ENCODE measurements at regions not wholly inside any gene's neighbourhood (a gene's known extent, or its start where the extent isn't known, plus 50 kb on each side); places are given as distances from the start of the nearest gene placed in this dataset.

- H3K27me3 ChIP-seq (ENCODE audit: control insufficient read depth, insufficient read depth, low read length), result no peaks in the 10 kb centered on the region
- no peak for TF ChIP-seq CTCF (IDR thresholded peaks at IDR 0.05; ENCODE audit: low read depth, low read length)
- DNase-seq (ENCODE audit: low read depth, low spot score), result no peak
- H3K4me3 ChIP-seq (ENCODE audit: low read depth, low read length), result no peak overlapping the region
- ChIA-PET CTCF (interaction anchor here (0.9 kb wide), 1 partner anchor 34 kb away, joined by 3 read pairs; no protein-coding TSS in a partner anchor), POLR2A (no interaction called here)
- peaks cover 7% of the 10 kb centered on the region for H3K9me3 ChIP-seq (ENCODE audit: control insufficient read depth, insufficient read depth, low read length)
- H3K27ac ChIP-seq (ENCODE audit: low read depth, low read length), result no peak overlapping the region
Observed at GRCh38 chr2:43092520-43093179, 133.8 kb downstream of the ZFP36L2 start.

GRCh38 chr2:43090317-43090716, 136.1 kb downstream of the ZFP36L2 start:
- TF ChIP-seq CTCF (IDR thresholded peaks at IDR 0.05; ENCODE audit: low read depth, low read length), result no peak
- CTCF ChIA-PET, result interaction anchor here (0.5 to 0.7 kb wide), 2 partner anchors 139 to 146 kb away, joined by 3 read pairs; no protein-coding TSS in a partner anchor
- Histone ChIP-seq H3K27ac (ENCODE audit: low read depth, low read length) (no peak overlapping the region), H3K4me3 (ENCODE audit: low read depth, low read length) (no peak overlapping the region), H3K27me3 (ENCODE audit: control insufficient read depth, insufficient read depth, low read length) (no peaks in the 10 kb centered on the region), H3K9me3 (ENCODE audit: control insufficient read depth, insufficient read depth, low read length) (peaks cover 7% of the 10 kb centered on the region)
- POLR2A ChIA-PET, result no interaction called here
- DNase-seq (ENCODE audit: low read depth, low spot score), result no peak

GRCh38 chr2:43088143-43089073, 138.0 kb downstream of the ZFP36L2 start:
- H3K27me3 ChIP-seq (ENCODE audit: control insufficient read depth, insufficient read depth, low read length), result no peaks in the 10 kb centered on the region
- H3K27ac ChIP-seq (ENCODE audit: low read depth, low read length), result peak overlapping the region; percentile 99
- no peak for TF ChIP-seq CTCF (IDR thresholded peaks at IDR 0.05; ENCODE audit: low read depth, low read length)
- peaks cover 7% of the 10 kb centered on the region for H3K9me3 ChIP-seq (ENCODE audit: control insufficient read depth, insufficient read depth, low read length)
- CTCF ChIA-PET, result interaction anchor here (1.0 to 1.4 kb wide), 3 partner anchors 18 to 64 kb away, joined by 3 to 6 read pairs (median 3); no protein-coding TSS in a partner anchor
- no peak overlapping the region for H3K4me3 ChIP-seq (ENCODE audit: low read depth, low read length)
- DNase-seq (ENCODE audit: low read depth, low spot score), result no peak
- POLR2A ChIA-PET, result interaction anchor here (0.6 to 1.4 kb wide), 5 partner anchors 13 to 133 kb away, joined by 3 to 22 read pairs (median 3); no protein-coding TSS in a partner anchor

- ChIA-PET CTCF (no interaction called here), POLR2A (interaction anchor here (1.5 kb wide), 1 partner anchor 242 kb away, joined by 4 read pairs; no protein-coding TSS in a partner anchor)
- no peak for DNase-seq (ENCODE audit: low read depth, low spot score)
- TF ChIP-seq CTCF (IDR thresholded peaks at IDR 0.05; ENCODE audit: low read depth, low read length), result no peak
- Histone ChIP-seq H3K27ac (ENCODE audit: low read depth, low read length) (peak overlapping the region; percentile 99), H3K4me3 (ENCODE audit: low read depth, low read length) (no peak overlapping the region), H3K27me3 (ENCODE audit: control insufficient read depth, insufficient read depth, low read length) (no peaks in the 10 kb centered on the region), H3K9me3 (ENCODE audit: control insufficient read depth, insufficient read depth, low read length) (peaks cover 7% of the 10 kb centered on the region)
Observed at GRCh38 chr2:43087413-43087812, 139.0 kb downstream of the ZFP36L2 start.

Data from AG04450 (cell line).